OCI-LY1 (cell line): ENCODE measurements at regions not wholly inside any gene's neighbourhood (a gene's known extent, or its start where the extent isn't known, plus 50 kb on each side); places are given as distances from the start of the nearest gene placed in this dataset.

Experiments used
- H2AFZ ChIP-seq: fragments of 200-600 bp; sonication (generic), shearing (Covaris generic); 2 replicates; pipeline ENCODE4 v1.6.0; 2014; ENCODE audit warnings: antibody characterized with exemption, mild to moderate bottlenecking, low read length
- H3F3A ChIP-seq: fragments of 200-600 bp; sonication (generic), shearing (Covaris generic); 2 replicates; pipeline ENCODE4 v1.6.0; 2014; ENCODE audit warnings: mild to moderate bottlenecking, antibody characterized with exemption, low read length, moderate library complexity; ENCODE audit not compliant: insufficient read depth
- H3K27ac ChIP-seq: fragments of 200-600 bp; sonication (generic); 2 replicates; pipeline ENCODE4 v1.5.1; 2014; ENCODE audit warnings: low read length, mixed run types, mild to moderate bottlenecking, low read depth; ENCODE audit not compliant: poor library complexity, severe bottlenecking
- H3K27me3 ChIP-seq: fragments of 200-600 bp; sonication (generic); 2 replicates; pipeline ENCODE4 v1.6.0; 2014; ENCODE audit warnings: antibody characterized with exemption, mild to moderate bottlenecking, low read length, moderate library complexity; ENCODE audit not compliant: insufficient read depth
- H3K36me3 ChIP-seq: fragments of 200-600 bp; sonication (generic); 2 replicates; pipeline ENCODE4 v1.6.1; 2014; ENCODE audit warnings: mild to moderate bottlenecking, antibody characterized with exemption, low read length, moderate library complexity, mixed read lengths; ENCODE audit not compliant: insufficient read depth
- H3K4me1 ChIP-seq: fragments of 200-600 bp; sonication (generic); 2 replicates; pipeline ENCODE4 v1.5.1; 2014; ENCODE audit warnings: mild to moderate bottlenecking, low read length, moderate library complexity; ENCODE audit not compliant: insufficient read depth, severe bottlenecking
- H3K4me2 ChIP-seq: fragments of 200-600 bp; sonication (generic), shearing (Covaris generic); 2 replicates; pipeline ENCODE4 v1.6.1; 2014; ENCODE audit warnings: low read length
- H3K4me3 ChIP-seq: fragments of 200-600 bp; sonication (generic); 2 replicates; pipeline ENCODE4 v1.5.1; 2014; ENCODE audit warnings: low read length, low read depth, mild to moderate bottlenecking, mixed read lengths; ENCODE audit not compliant: poor library complexity, severe bottlenecking
- H3K79me2 ChIP-seq: fragments of 200-600 bp; shearing (Covaris generic); 2 replicates; pipeline ENCODE4 v1.6.1; 2016; ENCODE audit warnings: mixed run types, low read length, mixed read lengths; ENCODE audit not compliant: insufficient read depth
- H3K9ac ChIP-seq: fragments of 200-600 bp; sonication (generic), shearing (Covaris generic); 2 replicates; pipeline ENCODE4 v1.6.1; 2014; ENCODE audit warnings: mild to moderate bottlenecking, low read length, mixed read lengths
- H3K9me2 ChIP-seq: fragments of 200-600 bp; sonication (generic), shearing (Covaris generic); 2 replicates; pipeline ENCODE4 v1.6.1; 2014; ENCODE audit warnings: low read depth, mild to moderate bottlenecking, low read length, mixed read lengths
- H3K9me3 ChIP-seq: fragments of 200-600 bp; shearing (Covaris generic); 2 replicates; pipeline ENCODE4 v1.6.1; 2014; ENCODE audit warnings: low read length, mixed read lengths
- H4K20me1 ChIP-seq: fragments of 200-600 bp; sonication (generic), shearing (Covaris generic); 2 replicates; pipeline ENCODE4 v1.6.0; 2016; ENCODE audit warnings: mild to moderate bottlenecking, low read length; ENCODE audit not compliant: insufficient read depth
- EZH2 ChIP-seq: fragments of 200-600 bp; sonication (generic), shearing (Covaris generic); IDR thresholded peaks from 2 replicates; pipeline ENCODE4 v1.8.0; 2017; ENCODE audit warnings: borderline replicate concordance, mixed run types, mild to moderate bottlenecking, antibody characterized with exemption, low read length, moderate library complexity, mixed read lengths
- TF ChIP-seq, protein P1 (sequence below): fragments of 200-600 bp; sonication (generic), shearing (Covaris generic); IDR thresholded peaks from 2 replicates; pipeline ENCODE4 v1.5.1; 2017; ENCODE audit warnings: mild to moderate bottlenecking, antibody characterized with exemption, low read length, moderate library complexity, mixed read lengths

DNA sequence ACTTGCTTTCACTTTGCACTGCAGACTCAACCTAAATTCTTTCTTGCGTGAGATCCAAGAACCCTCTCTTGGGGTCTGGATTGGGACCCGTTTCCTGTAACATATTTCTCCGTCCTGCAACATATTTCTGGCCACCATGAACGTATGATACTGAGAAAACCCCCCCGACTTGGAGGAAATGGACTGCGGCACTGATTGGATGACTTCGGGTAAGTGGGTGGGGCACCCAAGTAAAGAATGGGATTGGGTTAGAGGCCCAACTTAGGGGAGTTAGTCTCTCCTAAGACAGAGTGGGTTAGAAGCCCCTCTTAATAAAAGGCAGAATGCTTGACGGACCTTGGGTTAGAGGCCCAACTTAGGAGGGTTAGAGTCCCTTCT is 690.4 kb downstream of the UQCRFS1 start:
- Histone ChIP-seq H3K4me2 (peak overlapping the region; percentile 12; the same call in 1 of the 2 replicates), H3K27ac (peak overlapping the region; percentile 50), H3K9me3 (no peaks in the 10 kb centered on the region), H3K36me3 (no peaks in the 10 kb centered on the region), H3K9me2 (no peaks in the 10 kb centered on the region), H3K9ac (no peak overlapping the region), H3F3A (no peaks in the 10 kb centered on the region), H3K4me3 (no peak overlapping the region), H2AFZ (no peak overlapping the region), H3K4me1 (peaks cover 48% of the 10 kb centered on the region), H3K79me2 (no peaks in the 10 kb centered on the region), H3K27me3 (no peaks in the 10 kb centered on the region), H4K20me1 (no peaks in the 10 kb centered on the region)
- TF ChIP-seq, protein P1, sequence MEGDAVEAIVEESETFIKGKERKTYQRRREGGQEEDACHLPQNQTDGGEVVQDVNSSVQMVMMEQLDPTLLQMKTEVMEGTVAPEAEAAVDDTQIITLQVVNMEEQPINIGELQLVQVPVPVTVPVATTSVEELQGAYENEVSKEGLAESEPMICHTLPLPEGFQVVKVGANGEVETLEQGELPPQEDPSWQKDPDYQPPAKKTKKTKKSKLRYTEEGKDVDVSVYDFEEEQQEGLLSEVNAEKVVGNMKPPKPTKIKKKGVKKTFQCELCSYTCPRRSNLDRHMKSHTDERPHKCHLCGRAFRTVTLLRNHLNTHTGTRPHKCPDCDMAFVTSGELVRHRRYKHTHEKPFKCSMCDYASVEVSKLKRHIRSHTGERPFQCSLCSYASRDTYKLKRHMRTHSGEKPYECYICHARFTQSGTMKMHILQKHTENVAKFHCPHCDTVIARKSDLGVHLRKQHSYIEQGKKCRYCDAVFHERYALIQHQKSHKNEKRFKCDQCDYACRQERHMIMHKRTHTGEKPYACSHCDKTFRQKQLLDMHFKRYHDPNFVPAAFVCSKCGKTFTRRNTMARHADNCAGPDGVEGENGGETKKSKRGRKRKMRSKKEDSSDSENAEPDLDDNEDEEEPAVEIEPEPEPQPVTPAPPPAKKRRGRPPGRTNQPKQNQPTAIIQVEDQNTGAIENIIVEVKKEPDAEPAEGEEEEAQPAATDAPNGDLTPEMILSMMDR: no peak
- no peak for TF ChIP-seq EZH2

DNA sequence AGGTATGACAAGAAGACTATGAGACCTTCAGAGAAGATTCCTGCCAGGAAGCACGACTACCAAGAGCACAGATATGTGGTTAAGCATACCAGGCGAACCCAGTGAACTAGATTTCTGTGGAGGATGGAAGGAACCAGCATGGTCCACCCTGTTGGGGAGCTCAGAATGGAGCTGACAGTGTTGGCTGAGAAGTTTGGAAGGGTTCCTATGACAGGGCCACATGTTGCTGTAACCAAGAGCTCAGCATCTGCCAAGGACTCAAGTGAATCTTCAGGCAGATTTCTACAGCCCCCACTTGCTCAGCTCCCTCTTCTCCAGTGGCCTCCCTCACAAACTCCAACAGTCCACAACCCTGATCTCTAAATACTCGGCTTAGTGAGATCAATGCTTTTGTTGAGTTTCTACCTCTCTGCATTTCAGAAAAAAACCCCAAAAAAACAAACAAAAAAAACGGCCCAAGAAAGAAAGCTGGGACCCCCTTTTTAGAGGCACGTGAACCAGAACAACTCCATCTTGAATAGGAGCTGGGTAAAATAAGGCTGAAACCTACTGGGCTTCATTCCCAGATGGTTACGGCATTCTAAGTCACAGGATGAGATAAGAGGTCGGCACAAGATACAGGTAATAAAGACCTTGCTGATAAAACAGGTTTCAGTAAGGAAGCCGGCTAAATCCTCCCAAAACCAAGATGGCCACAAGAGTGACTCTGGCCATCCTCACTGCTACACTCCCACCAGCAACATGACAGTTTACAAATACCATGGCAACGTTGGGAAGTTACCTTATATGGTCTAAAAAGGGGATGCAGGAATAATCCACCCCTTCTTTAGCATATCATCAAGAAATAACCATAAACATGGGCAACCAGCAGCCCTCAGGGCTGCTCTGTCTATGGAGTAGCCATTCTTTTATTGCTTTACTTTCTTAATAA is 691.1 kb downstream of the UQCRFS1 start:
- H4K20me1 ChIP-seq: no peaks in the 10 kb centered on the region
- H3K9me3 ChIP-seq: no peaks in the 10 kb centered on the region
- TF ChIP-seq, protein P1: no peak
- no peak for TF ChIP-seq EZH2
- no peaks in the 10 kb centered on the region for H3K27me3 ChIP-seq
- H3K9me2 ChIP-seq: no peaks in the 10 kb centered on the region
- no peak overlapping the region for H3K4me2 ChIP-seq
- no peaks in the 10 kb centered on the region for H3K36me3 ChIP-seq
- no peaks in the 10 kb centered on the region for H3F3A ChIP-seq
- no peak overlapping the region for H3K9ac ChIP-seq
- no peak overlapping the region for H2AFZ ChIP-seq
- no peaks in the 10 kb centered on the region for H3K79me2 ChIP-seq
- no peak overlapping the region for H3K4me3 ChIP-seq
- peak overlapping the region; percentile 36 for H3K27ac ChIP-seq
- peaks cover 48% of the 10 kb centered on the region for H3K4me1 ChIP-seq

DNA sequence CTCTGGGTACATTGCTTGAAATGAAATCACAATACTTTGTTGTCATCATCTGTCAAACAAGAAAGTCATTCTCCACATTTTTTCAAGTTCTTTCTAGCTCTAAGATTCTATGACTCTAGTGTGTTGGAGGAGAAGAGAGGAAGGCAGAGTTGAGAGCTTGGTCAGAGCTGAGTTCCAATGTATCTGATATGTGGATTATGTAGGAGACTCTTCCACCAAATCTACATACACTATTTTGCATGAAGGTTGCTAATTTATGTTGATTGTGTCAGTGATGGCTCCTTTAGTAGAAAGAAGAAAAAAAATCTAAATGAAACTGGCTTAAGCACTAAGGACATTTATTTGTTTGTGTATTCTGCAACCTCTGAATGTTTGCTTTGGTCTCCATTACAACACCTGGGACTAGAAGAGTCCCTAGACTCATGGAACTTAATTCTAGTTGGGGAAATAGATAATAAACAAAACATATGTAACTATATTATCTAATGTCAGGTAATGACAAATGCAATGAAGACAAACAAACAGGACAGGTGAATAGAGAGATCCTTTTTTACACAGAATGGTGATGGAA is 691.9 kb downstream of the UQCRFS1 start:
- Histone ChIP-seq H3K79me2 (no peaks in the 10 kb centered on the region), H3K9me2 (no peaks in the 10 kb centered on the region), H4K20me1 (no peaks in the 10 kb centered on the region), H3K4me2 (no peak overlapping the region), H3K9me3 (no peaks in the 10 kb centered on the region), H3F3A (no peaks in the 10 kb centered on the region), H3K27me3 (no peaks in the 10 kb centered on the region), H3K4me1 (peaks cover 48% of the 10 kb centered on the region), H3K27ac (peak overlapping the region; percentile 65), H3K4me3 (no peak overlapping the region), H3K36me3 (no peaks in the 10 kb centered on the region), H2AFZ (no peak overlapping the region), H3K9ac (no peak overlapping the region)
- TF ChIP-seq EZH2: no peak
- TF ChIP-seq, protein P1: no peak
